ENCODE measurements at regions not wholly inside any gene's neighbourhood (a gene's known extent, or its start where the extent isn't known, plus 50 kb on each side); places are given as distances from the start of the nearest gene placed in this dataset.

- TF ChIP-seq POLR2AphosphoS5 (IDR thresholded peaks at IDR 0.05; ENCODE audit: low read depth, low read length): no peak
- no peak for TF ChIP-seq POLR2A (IDR thresholded peaks at IDR 0.05; ENCODE audit: low read depth, low read length)
Observed at GRCh38 chr10:3364768-3365480, 192.3 kb upstream of the PITRM1 start.

Data from GM12892 (cell line).